A549 (cell line): ENCODE measurements at regions not wholly inside any gene's neighbourhood (a gene's known extent, or its start where the extent isn't known, plus 50 kb on each side); places are given as distances from the start of the nearest gene placed in this dataset.

ENCODE experiments used
- ATAC-seq, 2 experiments: fragments of 200-7000 bp in 1 of 2; fragments of >200 bp in 1 of 2; cut with Nextera tagmentation in 1 of 2; cut with Tn5 transposase in 1 of 2; 3 replicates each; pipeline versions ENCODE4 v1.8.0 to v1.9.1; 2018 to 2020; ENCODE audit warnings: mild to moderate bottlenecking in 1 of 2, moderate library complexity in 1 of 2
- CTCF ChIA-PET: fragments of 300-600 bp; sonication (Branson Sonifier 250); formaldehyde crosslinking; extraction: SDS; loops from one replicate; lab custom pipeline; 2021; ENCODE audit warnings: antibody characterized with exemption, inconsistent platforms; lab: Yijun Ruan, JAX
- POLR2A ChIA-PET: fragments of 350-600 bp; formaldehyde crosslinking; extraction: SDS; loops from one replicate; lab custom pipeline; 2021; ENCODE audit warnings: antibody characterized with exemption, inconsistent platforms; lab: Yijun Ruan, JAX
- DNase-seq, 2 experiments: peaks; one replicate each; pipeline versions ENCODE4 v3.0.0 to v3.0.0-alpha.2; 2011 to 2016; ENCODE audit warnings: low read depth in 1 of 2, low spot score in 1 of 2
- FAIRE-seq: peaks from 2 replicates; lab custom pipeline; 2011; peaks lifted over from hg19 to GRCh38; lab: Jason Lieb, UNC
- H3K27ac ChIP-seq, 2 experiments: fragments of >200 bp; sonication (Bioruptor Twin); formaldehyde crosslinking; 3 replicates each; pipeline ENCODE4 v1.5.1; 2016 to 2017
- H3K4me1 ChIP-seq: fragments of >200 bp; sonication (Bioruptor Twin); formaldehyde crosslinking; 3 replicates; pipeline ENCODE4 v1.6.1; 2016
- H3K4me2 ChIP-seq: fragments of >200 bp; sonication (Bioruptor Twin); formaldehyde crosslinking; 3 replicates; pipeline ENCODE4 v1.6.1; 2016
- H3K4me3 ChIP-seq: fragments of >200 bp; sonication (Bioruptor Twin); formaldehyde crosslinking; 3 replicates; pipeline ENCODE4 v1.5.1; 2016
- H3K9me3 ChIP-seq: fragments of >200 bp; sonication (Bioruptor Twin); formaldehyde crosslinking; 3 replicates; pipeline ENCODE4 v1.6.1; 2016
- BHLHE40 ChIP-seq: IDR thresholded peaks from 2 replicates; pipeline ENCODE4 v1.6.1; 2012; ENCODE audit warnings: low read depth, low read length, inconsistent platforms
- CBX2 ChIP-seq: fragments of 200-600 bp; sonication (generic); IDR thresholded peaks from 2 replicates; pipeline ENCODE4 v1.6.1; 2016; ENCODE audit warnings: low read depth, mild to moderate bottlenecking, borderline replicate concordance
- CBX8 ChIP-seq: fragments of 200-600 bp; sonication (generic); IDR thresholded peaks from 2 replicates; pipeline ENCODE4 v1.6.1; 2016
- CEBPB ChIP-seq, 2 experiments: fragments of >200 bp in 1 of 2; sonication (Bioruptor Twin) in 1 of 2; formaldehyde crosslinking in 1 of 2; IDR thresholded peaks; 2 replicates each; pipeline ENCODE4 v1.6.1; 2012 to 2016
- CHD4 ChIP-seq: fragments of 200-600 bp; sonication (generic); IDR thresholded peaks from 2 replicates; pipeline ENCODE4 v1.6.1; 2016; ENCODE audit warnings: antibody characterized with exemption, mild to moderate bottlenecking, borderline replicate concordance
- CTCF ChIP-seq: fragments of >200 bp; sonication (Bioruptor Twin); formaldehyde crosslinking; IDR thresholded peaks from 3 replicates; pipeline ENCODE4 v1.5.1; 2016
- EHF ChIP-seq: fragments of 250-450 bp; sonication (Bioruptor Pico); IDR thresholded peaks from 2 replicates; pipeline ENCODE4 v1.5.0; 2020; ENCODE audit warnings: mild to moderate bottlenecking
- EHMT2 ChIP-seq: fragments of 200-600 bp; sonication (generic); IDR thresholded peaks from 2 replicates; pipeline ENCODE4 v1.6.1; 2016; ENCODE audit warnings: antibody characterized with exemption, low read depth, mild to moderate bottlenecking, moderate library complexity
- EP300 ChIP-seq, 2 experiments: fragments of >200 bp; sonication (Bioruptor Twin); formaldehyde crosslinking; IDR thresholded peaks; 2 replicates in 1 of 2; 3 replicates in 1 of 2; pipeline ENCODE4 v1.6.1; 2016 to 2017
- FOSB ChIP-seq: fragments of 250-450 bp; sonication (Bioruptor Pico); IDR thresholded peaks from 2 replicates; pipeline ENCODE4 v1.5.0; 2020; ENCODE audit warnings: mild to moderate bottlenecking, moderate library complexity
- FOXS1 ChIP-seq: fragments of 250-450 bp; sonication (Bioruptor Pico); IDR thresholded peaks from 2 replicates; pipeline ENCODE4 v1.5.0; 2020; ENCODE audit warnings: mild to moderate bottlenecking, moderate library complexity
- GATA3 ChIP-seq: IDR thresholded peaks from 2 replicates; pipeline ENCODE4 v1.6.1; 2012; ENCODE audit warnings: borderline replicate concordance
- HES2 ChIP-seq: fragments of >200 bp; sonication (Bioruptor Twin); formaldehyde crosslinking; IDR thresholded peaks from 2 replicates; pipeline ENCODE4 v1.6.1; 2016
- HOXA7 ChIP-seq: fragments of 250-450 bp; sonication (Bioruptor Pico); IDR thresholded peaks from 2 replicates; pipeline ENCODE4 v1.5.0; 2020; ENCODE audit warnings: mild to moderate bottlenecking, moderate library complexity
- HOXB13 ChIP-seq: fragments of 250-450 bp; sonication (Bioruptor Pico); IDR thresholded peaks from 2 replicates; pipeline ENCODE4 v1.5.0; 2020; ENCODE audit warnings: low read depth, mild to moderate bottlenecking, moderate library complexity
- KDM1A ChIP-seq: fragments of 200-600 bp; sonication (generic); IDR thresholded peaks from 2 replicates; pipeline ENCODE4 v1.6.1; 2016; ENCODE audit warnings: low read depth, mild to moderate bottlenecking
- MAFK ChIP-seq: fragments of 450-650 bp; IDR thresholded peaks from 2 replicates; pipeline ENCODE4 v1.6.1; 2014; ENCODE audit not compliant: partially characterized antibody
- MAX ChIP-seq: IDR thresholded peaks from 2 replicates; pipeline ENCODE4 v1.6.1; 2012
- MAZ ChIP-seq: fragments of 150-350 bp; IDR thresholded peaks from 2 replicates; pipeline ENCODE4 v1.6.1; 2014; ENCODE audit warnings: antibody characterized with exemption, low read depth, low read length, borderline replicate concordance
- NFE2L2 ChIP-seq: fragments of 150-350 bp; conservative IDR thresholded peaks from 2 replicates; pipeline ENCODE4 v1.6.1; 2014; ENCODE audit warnings: low read length
- RAD21 ChIP-seq, 2 experiments: fragments of >200 bp in 1 of 2; sonication (Bioruptor Twin) in 1 of 2; formaldehyde crosslinking in 1 of 2; IDR thresholded peaks in 1 of 2; conservative IDR thresholded peaks in 1 of 2; 2 replicates in 1 of 2; 3 replicates in 1 of 2; pipeline ENCODE4 v1.6.1; 2012 to 2018; ENCODE audit warnings: inconsistent platforms in 1 of 2
- SREBF2 ChIP-seq: fragments of 450-650 bp; IDR thresholded peaks from 2 replicates; pipeline ENCODE4 v1.6.1; 2014; ENCODE audit warnings: mild to moderate bottlenecking, moderate library complexity
- TFCP2L1 ChIP-seq: fragments of 250-450 bp; sonication (Bioruptor Pico); IDR thresholded peaks from 2 replicates; pipeline ENCODE4 v1.5.0; 2021; ENCODE audit warnings: mild to moderate bottlenecking
- TP53 ChIP-seq: fragments of 250-450 bp; sonication (Bioruptor Pico); IDR thresholded peaks from 2 replicates; pipeline ENCODE4 v1.5.0; 2021; ENCODE audit warnings: mild to moderate bottlenecking, moderate library complexity
- ZC3H11A ChIP-seq: fragments of 450-650 bp; IDR thresholded peaks from 2 replicates; pipeline ENCODE4 v1.6.1; 2014; ENCODE audit warnings: antibody characterized with exemption, mild to moderate bottlenecking
- ZNF302 ChIP-seq: fragments of 250-450 bp; sonication (Bioruptor Pico); IDR thresholded peaks from 2 replicates; pipeline ENCODE4 v1.9.0; 2021; ENCODE audit warnings: inconsistent platforms, mild to moderate bottlenecking, moderate library complexity
- WGBS: methylation state at CpG from one replicate; pipeline ENCODE4 v1.1.6; 2017; ENCODE audit errors: missing lambda C conversion rate; 5-methylcytosine and 5-hydroxymethylcytosine counted together

GRCh38 chr13:85283408-85283807 is 515.8 kb downstream of the SLITRK6 start:
- TF ChIP-seq FOXS1 (CRISPR knock-in tag) (no peak), TFCP2L1 (no peak), EP300 (IDR thresholded peaks at IDR 0.05) (no peak), FOSB (CRISPR knock-in tag) (no peak), MAFK (no peak)
- Histone ChIP-seq H3K27ac (no peak overlapping the region), H3K4me1 (no peaks in the 10 kb centered on the region; the same call in 2 of the 3 replicates), H3K9me3 (no peaks in the 10 kb centered on the region), H3K4me3 (no peak overlapping the region), H3K4me2 (no peak overlapping the region)
- FAIRE-seq (no peak), ATAC-seq (no peak), DNase-seq (no peak)
- CTCF ChIA-PET, result no interaction called here
- POLR2A ChIA-PET, result no interaction called here

GRCh38 chr13:85282876-85283275 is 516.3 kb downstream of the SLITRK6 start:
- no peak for DNase-seq
- TF ChIP-seq GATA3 (no peak), MAFK (no peak), RAD21 (conservative IDR thresholded peaks at IDR 0.05 in 1 of 2, IDR thresholded peaks at IDR 0.05 in 1 of 2) (no peak), SREBF2 (no peak), ZC3H11A (no peak)
- TF ChIP-seq, all 56 proteins: peak for 0
- ChIA-PET POLR2A (no interaction called here), CTCF (no interaction called here)
- Histone ChIP-seq H3K4me2 (no peak overlapping the region), H3K9me3 (no peaks in the 10 kb centered on the region), H3K27ac (no peak overlapping the region), H3K4me3 (no peak overlapping the region), H3K4me1 (no peaks in the 10 kb centered on the region; the same call in 1 of the 3 replicates)
- WGBS, result 57% methylated on average over 2 of the region's 2 CpGs
- ATAC-seq (no peak), FAIRE-seq (no peak)

DNA sequence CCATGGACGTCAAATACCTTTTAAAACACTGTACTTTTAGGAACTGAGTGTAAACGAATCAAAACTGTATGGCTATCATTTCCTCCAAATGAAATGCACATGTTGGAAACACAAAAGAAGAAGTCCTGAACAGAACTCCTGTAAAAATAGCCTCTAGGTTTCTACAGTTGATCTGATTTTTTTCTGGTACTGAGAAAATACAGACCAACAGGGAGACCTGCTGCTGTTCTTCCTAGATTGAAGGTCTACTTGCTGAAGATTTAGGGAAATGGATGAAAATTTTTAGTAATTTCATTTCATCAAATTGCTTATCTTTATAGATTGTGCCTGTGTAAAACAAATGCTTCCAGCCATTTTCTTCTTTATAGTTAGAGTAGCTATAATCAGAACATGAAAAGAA is 520.4 kb downstream of the SLITRK6 start:
- Histone ChIP-seq H3K4me3 (no peak overlapping the region), H3K4me2 (no peak overlapping the region), H3K4me1 (peaks cover 6% of the 10 kb centered on the region), H3K27ac (no peak overlapping the region), H3K9me3 (no peaks in the 10 kb centered on the region)
- no peak for FAIRE-seq
- CTCF ChIA-PET, result no interaction called here
- no peak for ATAC-seq
- POLR2A ChIA-PET, result no interaction called here
- DNase-seq, result no peak
- 60% methylated on average over 2 of the region's 2 CpGs for WGBS
- no peak for TF ChIP-seq MAZ
- TF ChIP-seq TP53 (CRISPR knock-in tag), result no peak
- no peak for TF ChIP-seq EHF (CRISPR knock-in tag)
- TF ChIP-seq NFE2L2, result no peak
- no peak for TF ChIP-seq CBX8
- no peak for TF ChIP-seq CTCF
- TF ChIP-seq BHLHE40, result no peak
- no peak for TF ChIP-seq KDM1A
- no peak for TF ChIP-seq HOXB13
- no peak for TF ChIP-seq ZNF302
- no peak for TF ChIP-seq CHD4
- no peak for TF ChIP-seq HES2
- no peak for TF ChIP-seq MAX
- no peak for TF ChIP-seq HOXA7 (CRISPR knock-in tag)
- no peak for TF ChIP-seq CEBPB (IDR thresholded peaks at IDR 0.05)
- TF ChIP-seq EHMT2, result no peak
- TF ChIP-seq CBX2, result no peak
